ENCODE measurements at regions not wholly inside any gene's neighbourhood (a gene's known extent, or its start where the extent isn't known, plus 50 kb on each side); places are given as distances from the start of the nearest gene placed in this dataset.

DNA sequence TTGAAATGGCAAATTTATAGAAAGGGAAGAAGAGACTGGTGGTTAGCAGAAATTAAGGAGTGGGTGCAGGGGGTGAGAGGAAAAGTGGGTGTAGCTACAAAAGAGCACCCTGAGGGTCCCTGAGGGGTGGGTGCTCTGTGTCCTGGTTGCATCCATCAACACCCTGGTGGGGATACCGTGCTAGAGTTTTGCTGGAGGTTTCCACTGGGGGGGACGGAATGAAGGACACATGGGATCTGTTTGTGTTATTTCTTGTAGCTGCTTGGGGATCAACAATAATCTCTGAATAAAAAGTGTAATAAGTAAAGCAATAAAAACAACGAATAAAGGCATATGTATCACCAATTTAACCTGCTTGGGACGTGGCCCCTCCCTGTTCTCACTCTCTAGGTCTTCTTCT is 175.3 kb downstream of the KIF26A start:
- ChIA-PET POLR2A (no interaction called here), CTCF (no interaction called here)
- DNase-seq (ENCODE audit: extremely low spot score) = no peak
- no peak for TF ChIP-seq FOXM1 (IDR thresholded peaks at IDR 0.05; ENCODE audit: borderline replicate concordance)
- TF ChIP-seq ZNF384 (IDR thresholded peaks at IDR 0.05) = no peak
- TF ChIP-seq NFRKB (IDR thresholded peaks at IDR 0.05) = no peak
- no peak for TF ChIP-seq ELF4 (IDR thresholded peaks at IDR 0.05)
- TF ChIP-seq TARDBP (IDR thresholded peaks at IDR 0.05) = no peak
- no peak for TF ChIP-seq HDGF (IDR thresholded peaks at IDR 0.05; ENCODE audit: borderline replicate concordance)

DNA sequence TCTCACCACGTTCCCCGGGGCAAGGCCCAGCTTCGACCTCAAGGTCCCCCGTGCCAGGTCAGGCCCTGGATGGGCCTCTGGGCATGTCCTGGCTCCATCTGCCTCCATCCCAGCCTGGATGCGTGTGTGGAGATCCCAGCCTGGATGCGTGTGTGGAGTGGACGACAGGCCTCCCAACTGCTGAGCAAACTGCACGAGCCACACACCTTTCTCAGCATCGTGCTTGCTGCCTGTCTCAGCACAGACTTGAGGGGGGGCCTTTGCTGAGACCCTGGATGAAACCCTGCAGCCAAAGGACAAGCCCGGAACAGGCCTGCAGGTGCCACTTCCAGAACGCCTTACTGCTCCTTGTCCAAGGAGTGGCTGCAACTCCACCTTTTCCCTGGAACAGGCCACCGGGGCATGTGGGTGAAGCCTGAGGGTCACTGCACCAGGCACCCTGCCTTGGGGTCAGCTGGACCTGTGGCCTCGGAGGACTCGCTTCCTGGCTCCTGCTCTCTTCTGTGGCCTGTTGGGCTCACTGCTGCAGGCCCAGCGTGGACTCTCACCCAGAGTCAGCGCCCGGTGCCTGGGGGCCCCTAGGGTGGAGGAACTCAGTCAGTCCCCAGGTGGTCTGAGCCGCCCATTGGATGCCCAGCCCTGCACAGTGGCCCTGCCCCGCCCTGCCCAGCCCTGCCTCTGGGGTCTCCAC is 176.0 kb downstream of the KIF26A start:
- POLR2A ChIA-PET = no interaction called here
- DNase-seq (ENCODE audit: extremely low spot score) = no peak
- no peak for TF ChIP-seq L3MBTL2 (conservative IDR thresholded peaks at IDR 0.05)
- no peak for TF ChIP-seq FOXK2 (IDR thresholded peaks at IDR 0.05)
- no peak for TF ChIP-seq NFRKB (IDR thresholded peaks at IDR 0.05)
- TF ChIP-seq BHLHE40 (IDR thresholded peaks at IDR 0.05; ENCODE audit: borderline replicate concordance) = no peak
- no peak for TF ChIP-seq FOXA1 (IDR thresholded peaks at IDR 0.05)
- no peak for TF ChIP-seq ZNF384 (IDR thresholded peaks at IDR 0.05)
- no peak for TF ChIP-seq SUZ12 (IDR thresholded peaks at IDR 0.05)
- no peak for TF ChIP-seq FOXM1 (IDR thresholded peaks at IDR 0.05; ENCODE audit: borderline replicate concordance)
- CTCF ChIA-PET = no interaction called here

GRCh38 chr14:104315169-104315568 is 176.8 kb downstream of the KIF26A start:
- CTCF ChIA-PET = no interaction called here
- TF ChIP-seq ELF4 (IDR thresholded peaks at IDR 0.05) (no peak), FOXM1 (IDR thresholded peaks at IDR 0.05; ENCODE audit: borderline replicate concordance) (no peak), SP1 (IDR thresholded peaks at IDR 0.05) (no peak), ZNF384 (IDR thresholded peaks at IDR 0.05) (no peak), BHLHE40 (IDR thresholded peaks at IDR 0.05; ENCODE audit: borderline replicate concordance) (no peak), CTBP1 (IDR thresholded peaks at IDR 0.05; ENCODE audit: borderline replicate concordance) (no peak), LEF1 (IDR thresholded peaks at IDR 0.05; ENCODE audit: borderline replicate concordance) (no peak), TARDBP (IDR thresholded peaks at IDR 0.05) (no peak), SUZ12 (IDR thresholded peaks at IDR 0.05) (no peak), NFRKB (IDR thresholded peaks at IDR 0.05) (no peak), ARNT (IDR thresholded peaks at IDR 0.05) (no peak)
- TF ChIP-seq, protein P1, sequence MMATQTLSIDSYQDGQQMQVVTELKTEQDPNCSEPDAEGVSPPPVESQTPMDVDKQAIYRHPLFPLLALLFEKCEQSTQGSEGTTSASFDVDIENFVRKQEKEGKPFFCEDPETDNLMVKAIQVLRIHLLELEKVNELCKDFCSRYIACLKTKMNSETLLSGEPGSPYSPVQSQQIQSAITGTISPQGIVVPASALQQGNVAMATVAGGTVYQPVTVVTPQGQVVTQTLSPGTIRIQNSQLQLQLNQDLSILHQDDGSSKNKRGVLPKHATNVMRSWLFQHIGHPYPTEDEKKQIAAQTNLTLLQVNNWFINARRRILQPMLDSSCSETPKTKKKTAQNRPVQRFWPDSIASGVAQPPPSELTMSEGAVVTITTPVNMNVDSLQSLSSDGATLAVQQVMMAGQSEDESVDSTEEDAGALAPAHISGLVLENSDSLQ (IDR thresholded peaks at IDR 0.05) = no peak
- POLR2A ChIA-PET = interaction anchor here (0.8 kb wide), 1 partner anchor 280 kb away, joined by 3 read pairs; no protein-coding TSS in a partner anchor
- DNase-seq (ENCODE audit: extremely low spot score) = no peak

DNA sequence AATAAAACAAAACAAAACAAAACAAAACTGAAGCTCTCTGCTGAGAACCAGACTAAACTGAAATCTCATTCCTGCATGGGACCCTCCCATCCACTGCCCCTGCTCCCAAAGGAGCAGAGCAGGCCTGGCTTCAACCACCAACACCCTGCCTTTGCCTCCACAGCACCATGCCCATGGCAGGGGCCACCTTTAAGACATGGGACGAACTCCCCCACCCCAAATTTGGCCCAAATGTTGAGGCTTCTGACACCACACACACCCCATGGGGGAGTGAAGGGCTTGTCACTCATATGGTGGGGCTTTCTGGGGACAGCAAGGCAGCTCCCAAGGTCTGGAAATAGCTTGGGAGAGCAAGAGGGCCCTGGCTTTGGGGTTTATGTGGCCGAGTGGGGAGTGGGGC is 177.2 kb downstream of the KIF26A start:
- DNase-seq (ENCODE audit: extremely low spot score) = no peak
- ChIA-PET POLR2A (interaction anchor here (0.8 kb wide), 1 partner anchor 279 kb away, joined by 3 read pairs; no protein-coding TSS in a partner anchor), CTCF (no interaction called here)
- TF ChIP-seq ARNT (IDR thresholded peaks at IDR 0.05) = no peak
- no peak for TF ChIP-seq L3MBTL2 (conservative IDR thresholded peaks at IDR 0.05)
- no peak for TF ChIP-seq SP1 (IDR thresholded peaks at IDR 0.05)
- TF ChIP-seq LEF1 (IDR thresholded peaks at IDR 0.05; ENCODE audit: borderline replicate concordance) = no peak
- TF ChIP-seq FOXK2 (IDR thresholded peaks at IDR 0.05) = no peak
- no peak for TF ChIP-seq BHLHE40 (IDR thresholded peaks at IDR 0.05; ENCODE audit: borderline replicate concordance)
- no peak for TF ChIP-seq NFRKB (IDR thresholded peaks at IDR 0.05)
- no peak for TF ChIP-seq FOXM1 (IDR thresholded peaks at IDR 0.05; ENCODE audit: borderline replicate concordance)
- no peak for TF ChIP-seq ELF4 (IDR thresholded peaks at IDR 0.05)

GRCh38 chr14:104316121-104316722 is 177.8 kb downstream of the KIF26A start:
- POLR2A ChIA-PET = no interaction called here

More at GRCh38 chr14:104316121-104316722, 177.8 kb downstream of the KIF26A start:
- no peak for DNase-seq (ENCODE audit: extremely low spot score)
- TF ChIP-seq BHLHE40 (IDR thresholded peaks at IDR 0.05; ENCODE audit: borderline replicate concordance) (no peak), SUZ12 (IDR thresholded peaks at IDR 0.05) (no peak), TARDBP (IDR thresholded peaks at IDR 0.05) (no peak), HDGF (IDR thresholded peaks at IDR 0.05; ENCODE audit: borderline replicate concordance) (no peak), ARNT (IDR thresholded peaks at IDR 0.05) (no peak), FOXA1 (IDR thresholded peaks at IDR 0.05) (no peak), LEF1 (IDR thresholded peaks at IDR 0.05; ENCODE audit: borderline replicate concordance) (no peak), FOXM1 (IDR thresholded peaks at IDR 0.05; ENCODE audit: borderline replicate concordance) (no peak), ELF4 (IDR thresholded peaks at IDR 0.05) (no peak), NFRKB (IDR thresholded peaks at IDR 0.05) (no peak), SP1 (IDR thresholded peaks at IDR 0.05) (no peak), ZNF384 (IDR thresholded peaks at IDR 0.05) (no peak), L3MBTL2 (conservative IDR thresholded peaks at IDR 0.05) (no peak), FOXK2 (IDR thresholded peaks at IDR 0.05) (no peak), CTBP1 (IDR thresholded peaks at IDR 0.05; ENCODE audit: borderline replicate concordance) (no peak)
- TF ChIP-seq, protein P1 (IDR thresholded peaks at IDR 0.05) = no peak
- CTCF ChIA-PET = no interaction called here

All from HEK293T (cell line).